ENCODE measurements at regions not wholly inside any gene's neighbourhood (a gene's known extent, or its start where the extent isn't known, plus 50 kb on each side); places are given as distances from the start of the nearest gene placed in this dataset.
"Not testable (repeated sequence)": the region's sequence is repeated elsewhere in the genome, so short reads cannot be mapped to it uniquely, and the experiment has no call there.

GRCh38 chr16:52005551-52005950 is 541.4 kb downstream of the TOX3 start:
- no peak for ATAC-seq
- intact Hi-C loops (cut with DNase I), result no loop called here

GRCh38 chr16:52004343-52004742 is 542.6 kb downstream of the TOX3 start:
- no peak for ATAC-seq
- intact Hi-C loops (cut with DNase I), result no loop called here
- DNase-seq (ENCODE audit: missing footprints), result no peak

More at GRCh38 chr16:52005551-52005950, 541.4 kb downstream of the TOX3 start:
- DNase-seq (ENCODE audit: missing footprints), result no peak

DNA sequence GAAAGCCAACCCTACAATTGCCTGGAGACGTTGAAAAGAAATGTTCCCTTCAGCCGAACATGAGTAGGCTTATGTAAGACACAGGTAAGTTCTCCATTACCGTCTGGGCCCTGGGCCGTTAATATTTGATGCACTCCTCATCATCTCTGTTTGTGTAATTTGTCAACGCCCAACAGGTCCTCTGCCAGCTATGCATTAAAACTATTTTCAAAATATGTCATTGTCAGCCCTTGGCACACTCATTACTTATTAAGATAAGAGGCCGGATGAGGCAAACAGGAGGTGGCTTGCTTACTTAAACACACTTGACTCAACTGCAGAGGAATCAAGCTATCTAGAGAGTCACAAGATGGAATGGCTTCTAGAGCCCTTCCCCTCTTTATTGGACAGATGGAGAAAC is 544.9 kb downstream of the TOX3 start:
- ATAC-seq (no peak), DNase-seq (ENCODE audit: missing footprints) (no peak)
- intact Hi-C loops (cut with DNase I), result no loop called here

GRCh38 chr16:51996516-51996915 is 550.4 kb downstream of the TOX3 start:
- intact Hi-C loops (cut with DNase I), result no loop called here
- no peak for DNase-seq (ENCODE audit: missing footprints)
- ATAC-seq, result no peak

- DNase-seq (ENCODE audit: missing footprints), result no peak
- no peak for ATAC-seq
- intact Hi-C loops (cut with DNase I), result no loop called here
These were observed 552.3 kb downstream of the TOX3 start for GRCh38 chr16:51994597-51994996.

GRCh38 chr16:51989637-51990230 is 557.2 kb downstream of the TOX3 start:
- ATAC-seq, result no peak
- intact Hi-C loops (cut with DNase I), result no loop called here

GRCh38 chr16:51988977-51989376 is 558.0 kb downstream of the TOX3 start:
- DNase-seq (ENCODE audit: missing footprints) (no peak), ATAC-seq (no peak)
- intact Hi-C loops (cut with DNase I), result no loop called here

More at GRCh38 chr16:51989637-51990230, 557.2 kb downstream of the TOX3 start:
- no peak for DNase-seq (ENCODE audit: missing footprints)

GRCh38 chr16:51987519-51987918 is 559.4 kb downstream of the TOX3 start:
- ATAC-seq (no peak), DNase-seq (ENCODE audit: missing footprints) (no peak)
- intact Hi-C loops (cut with DNase I), result no loop called here

DNA sequence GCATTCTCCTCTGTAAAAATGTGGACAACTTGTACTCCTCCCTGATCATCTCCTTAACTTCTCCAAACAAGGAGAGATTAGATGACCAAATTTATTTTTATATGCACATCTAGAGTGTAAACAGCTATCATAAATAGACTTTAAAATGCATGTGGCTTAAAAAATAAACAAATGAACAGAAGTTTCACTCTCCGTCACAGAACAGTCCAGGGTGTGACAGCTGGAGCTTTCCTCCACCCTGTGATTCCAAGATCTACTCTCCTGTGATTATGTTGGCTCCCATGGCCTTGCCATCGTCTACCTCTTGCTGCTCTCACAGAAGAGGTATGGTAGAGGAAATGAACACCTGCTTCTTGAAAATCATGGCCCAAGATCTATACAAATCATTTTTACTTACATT is 560.2 kb downstream of the TOX3 start:
- no peak for ATAC-seq
- no peak for DNase-seq (ENCODE audit: missing footprints)
- intact Hi-C loops (cut with DNase I), result no loop called here

DNA sequence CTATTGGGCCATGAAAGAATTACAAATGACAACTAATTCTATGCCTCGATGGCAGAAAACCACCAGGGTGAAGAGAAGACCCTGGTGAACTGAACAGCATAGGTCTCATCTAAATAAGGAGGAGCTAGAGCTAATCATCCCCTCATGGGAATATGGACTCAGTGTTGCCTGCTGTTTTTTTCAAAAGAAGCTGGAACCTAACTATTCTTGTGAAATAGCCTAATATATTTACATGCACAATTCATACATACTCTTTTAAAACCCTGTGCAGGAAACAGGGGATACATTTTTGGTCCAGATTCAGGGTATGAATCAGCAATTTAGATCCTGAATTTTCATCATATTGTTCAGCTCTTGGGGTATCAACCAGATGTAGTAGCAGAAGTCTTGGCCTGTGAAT is 560.6 kb downstream of the TOX3 start:
- DNase-seq (ENCODE audit: missing footprints), result no peak
- intact Hi-C loops (cut with DNase I), result no loop called here
- ATAC-seq, result no peak

DNA sequence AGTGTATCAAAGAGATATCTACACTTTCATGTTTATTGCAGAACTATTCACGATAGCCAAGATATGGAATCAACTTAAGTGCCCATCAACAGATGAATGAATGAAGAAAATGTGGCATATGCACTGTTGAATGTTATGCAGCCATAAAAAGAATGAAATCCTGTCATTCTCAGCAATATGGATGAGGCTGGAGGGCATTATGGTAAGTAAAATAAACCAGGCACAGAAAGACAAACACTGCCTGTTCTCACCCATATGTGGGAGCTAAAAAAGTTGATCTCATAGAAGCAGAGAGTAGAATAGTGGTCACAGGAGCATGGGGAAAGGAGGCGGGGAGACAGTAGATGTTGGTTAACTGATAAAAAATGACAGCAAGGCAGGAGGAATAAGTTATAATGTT is 561.8 kb downstream of the TOX3 start:
- no peak for DNase-seq (ENCODE audit: missing footprints)
- intact Hi-C loops (cut with DNase I), result no loop called here

GRCh38 chr16:51984395-51984794 is 562.5 kb downstream of the TOX3 start:
- DNase-seq (ENCODE audit: missing footprints) (no peak), ATAC-seq (no peak)
- intact Hi-C loops (cut with DNase I), result no loop called here

More for the DNA sequence above, 561.8 kb downstream of the TOX3 start:
- no peak for ATAC-seq

DNA sequence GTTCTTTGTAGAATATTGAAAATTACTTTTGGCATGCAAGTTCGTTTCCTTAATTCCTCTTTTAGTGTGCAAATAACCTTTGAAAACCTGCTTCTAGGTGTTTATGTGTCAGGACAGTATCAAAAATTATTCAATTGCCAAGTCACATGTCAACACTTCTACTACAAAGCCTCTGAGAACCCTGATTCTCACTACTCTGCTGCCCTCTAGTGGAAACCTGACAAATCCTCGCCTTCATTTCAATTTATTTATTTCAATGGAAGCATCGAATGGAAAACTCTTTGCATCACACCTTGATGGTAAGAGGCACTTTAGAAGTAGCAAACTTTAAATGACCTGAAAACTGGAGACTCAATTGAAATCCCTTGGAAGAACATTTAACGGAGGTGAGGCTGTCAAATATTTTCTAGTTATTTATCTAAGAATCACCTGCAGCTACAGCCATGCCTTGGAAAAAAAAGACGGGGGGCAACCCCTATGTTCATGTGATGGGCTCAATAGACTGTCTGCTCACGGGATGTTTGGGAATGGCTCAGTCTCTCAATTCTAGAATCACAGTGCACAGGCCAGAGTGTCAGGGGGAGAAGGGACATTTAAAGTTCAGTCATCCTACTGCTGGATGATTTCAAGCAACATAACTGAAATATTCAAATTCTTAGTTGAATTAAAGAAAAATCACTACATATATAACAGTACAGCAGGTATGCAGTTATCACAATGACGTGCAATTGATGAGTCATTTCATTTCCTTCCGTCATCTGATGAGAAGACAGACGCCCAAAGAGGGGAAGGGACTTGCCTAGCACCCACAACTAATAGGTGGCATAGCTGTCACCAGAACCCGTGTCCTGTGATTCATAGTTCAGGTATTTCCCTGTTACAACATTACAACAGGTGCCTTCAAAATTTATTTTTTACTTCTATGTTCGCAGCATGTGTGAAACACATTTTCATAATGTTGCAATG is 563.9 kb downstream of the TOX3 start:
- ATAC-seq (no peak), DNase-seq (ENCODE audit: missing footprints) (no peak)
- intact Hi-C loops (cut with DNase I), result no loop called here

DNA sequence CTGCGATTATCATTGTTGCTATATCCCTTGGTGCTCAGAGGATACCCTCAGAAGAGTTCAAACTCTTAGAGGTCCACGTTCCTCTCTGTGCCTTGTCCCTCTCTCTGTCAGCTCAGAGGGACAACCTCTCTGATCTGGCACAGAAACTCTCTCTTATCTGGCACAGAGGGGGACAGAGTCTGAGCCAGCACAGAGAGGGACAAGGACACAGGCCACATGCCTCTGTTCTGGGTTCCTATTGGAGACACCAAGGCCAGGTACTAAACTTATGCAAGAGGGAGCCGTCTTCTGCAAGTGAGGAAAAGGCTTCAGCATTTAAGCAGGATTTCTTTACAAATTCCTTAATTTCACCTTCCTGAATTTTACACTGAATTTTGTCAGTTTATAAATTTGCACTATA is 565.2 kb downstream of the TOX3 start:
- ATAC-seq (no peak), DNase-seq (ENCODE audit: missing footprints) (no peak)
- intact Hi-C loops (cut with DNase I), result no loop called here

DNA sequence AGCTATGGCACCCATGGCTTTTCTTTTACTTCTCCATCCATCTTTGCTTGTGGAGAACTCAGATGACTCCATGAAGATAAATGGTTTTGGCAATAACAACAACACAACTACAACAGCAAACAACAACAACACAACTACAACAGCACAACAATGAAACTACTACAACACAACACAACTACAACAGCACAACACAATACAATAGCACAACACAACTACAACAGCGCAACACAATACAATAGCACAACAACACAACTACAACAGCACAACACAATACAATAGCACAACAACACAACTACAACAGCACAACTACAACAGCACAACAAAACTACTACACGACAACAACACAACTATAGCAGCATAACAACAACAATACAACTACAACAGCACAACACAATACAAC is 569.4 kb downstream of the TOX3 start:
- intact Hi-C loops (cut with DNase I); DNase-seq (ENCODE audit: missing footprints); ATAC-seq: not testable (repeated sequence)

DNA sequence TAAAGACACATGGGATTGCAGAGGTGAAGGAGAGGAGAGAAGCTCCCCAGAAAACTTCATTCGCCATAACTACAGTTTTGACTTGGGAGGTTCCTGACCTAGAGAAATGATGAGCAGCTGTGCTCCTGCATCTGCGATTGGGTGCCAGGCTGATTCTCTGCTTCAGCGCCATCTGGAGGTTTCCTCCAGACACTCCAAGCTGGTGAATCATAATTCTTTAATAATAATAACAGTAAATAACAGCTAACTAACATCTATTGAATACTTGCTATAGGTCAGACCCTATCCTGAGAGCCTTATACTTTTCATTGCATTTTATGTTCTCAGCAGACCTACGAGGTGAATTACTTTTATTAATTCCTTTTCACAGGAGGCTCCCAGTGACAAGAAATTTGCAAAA is 575.8 kb downstream of the TOX3 start:
- ATAC-seq, result no peak
- no peak for DNase-seq (ENCODE audit: missing footprints)
- intact Hi-C loops (cut with DNase I), result no loop called here

GRCh38 chr16:51968749-51969148 is 578.2 kb downstream of the TOX3 start:
- no peak for ATAC-seq
- intact Hi-C loops (cut with DNase I), result no loop called here
- no peak for DNase-seq (ENCODE audit: missing footprints)

DNA sequence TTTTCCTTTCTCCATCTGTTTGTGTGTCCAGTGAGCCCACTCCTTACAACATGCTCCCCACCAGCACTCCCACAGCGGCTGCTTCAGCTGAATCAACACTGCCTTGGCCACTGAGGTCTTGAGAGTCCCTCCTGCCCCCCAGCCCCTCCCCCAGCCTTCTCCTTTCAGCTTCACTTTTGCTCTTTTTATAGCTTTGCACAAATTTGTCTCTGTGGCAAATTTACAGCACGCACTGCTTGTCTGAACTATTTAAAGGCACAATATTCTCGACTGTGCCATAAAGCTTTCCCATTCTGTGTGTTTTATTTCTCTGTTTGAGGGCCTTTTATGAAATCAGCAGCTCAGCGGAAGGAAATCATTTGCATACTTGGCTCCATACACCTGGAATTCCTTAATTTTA is 579.3 kb downstream of the TOX3 start:
- intact Hi-C loops (cut with DNase I), result no loop called here
- DNase-seq (ENCODE audit: missing footprints) (no peak), ATAC-seq (no peak)

GRCh38 chr16:51960931-51961330 is 586.0 kb downstream of the TOX3 start:
- DNase-seq (ENCODE audit: missing footprints) (no peak), ATAC-seq (no peak)
- intact Hi-C loops (cut with DNase I), result no loop called here

DNA sequence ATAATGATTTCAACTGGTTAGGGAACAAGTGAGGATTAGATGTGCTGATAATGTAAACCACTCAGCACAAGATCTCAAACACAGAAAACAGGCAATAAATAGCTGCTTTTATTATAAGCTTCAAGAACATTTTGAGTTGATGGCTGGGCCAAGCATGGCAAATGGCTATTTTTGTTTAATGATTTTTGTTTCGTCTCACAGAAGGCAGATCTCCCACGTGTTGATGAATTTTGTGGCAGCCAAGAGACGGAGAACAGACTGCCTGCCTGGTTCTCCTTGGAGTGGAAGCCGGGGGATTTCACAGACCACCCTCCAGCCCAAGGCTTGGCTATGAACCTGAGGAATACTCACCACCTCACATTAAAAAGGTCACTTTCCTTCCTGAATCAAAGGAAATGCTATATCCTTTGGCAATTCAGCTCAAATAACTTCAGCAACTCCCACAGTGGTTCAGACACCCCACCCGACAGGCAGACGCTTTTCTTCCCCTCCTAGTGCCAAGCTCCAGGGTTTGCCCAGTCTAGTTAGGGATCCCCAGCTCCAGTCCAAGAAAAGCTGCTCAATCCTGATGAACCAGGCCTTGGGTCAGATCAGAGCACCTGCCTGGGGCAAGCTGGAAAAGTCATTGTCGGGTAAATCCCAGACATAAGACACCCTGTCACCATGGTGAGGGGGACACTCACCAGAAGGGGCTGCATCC is 593.5 kb downstream of the TOX3 start:
- intact Hi-C loops (cut with DNase I), result no loop called here
- ATAC-seq (no peak), DNase-seq (ENCODE audit: missing footprints) (no peak)
